Large intestine (tissue), 3 donors: ENCODE measurements at regions not wholly inside any gene's neighbourhood (a gene's known extent, or its start where the extent isn't known, plus 50 kb on each side); places are given as distances from the start of the nearest gene placed in this dataset.
A peak's percentile ranks its signal among the peaks of the same experiment; 100 is the strongest.
"Not testable (repeated sequence)": the region's sequence is repeated elsewhere in the genome, so short reads cannot be mapped to it uniquely, and the experiment has no call there.

ENCODE experiments used
- DNase-seq, 2 donors: peaks; one replicate each; pipeline versions ENCODE4 v3.0.0 to v3.0.0-alpha.2; 2013
- H3K27ac ChIP-seq: one replicate; pipeline ENCODE4 v1.5.1; 2013; ENCODE audit warnings: low read length
- H3K27me3 ChIP-seq: 2 replicates; pipeline ENCODE4 v1.6.1; 2013; ENCODE audit warnings: low read length; ENCODE audit not compliant: control insufficient read depth, insufficient read depth
- H3K36me3 ChIP-seq: 2 replicates; pipeline ENCODE4 v1.6.1; 2013; ENCODE audit warnings: low read length; ENCODE audit not compliant: control insufficient read depth, insufficient read depth
- H3K4me1 ChIP-seq: one replicate; pipeline ENCODE4 v1.6.1; 2013; ENCODE audit warnings: low read length; ENCODE audit not compliant: control insufficient read depth, insufficient read depth
- H3K4me3 ChIP-seq: one replicate; pipeline ENCODE4 v1.5.1; 2013; ENCODE audit warnings: low read length
- H3K9me3 ChIP-seq: one replicate; pipeline ENCODE4 v1.6.1; 2013; ENCODE audit warnings: mild to moderate bottlenecking, low read depth, low read length, moderate library complexity; ENCODE audit not compliant: control insufficient read depth
- WGBS: methylation state at CpG from one replicate; pipeline ENCODE4 v1.1.5; 2013; ENCODE audit warnings: low lambda C conversion rate; ENCODE audit not compliant: insufficient coverage; 5-methylcytosine and 5-hydroxymethylcytosine counted together

- no peak for DNase-seq
- no CpG with 5 or more reads among the region's 2 CpGs for WGBS
- H3K27ac ChIP-seq, result no peak overlapping the region
- no peaks in the 10 kb centered on the region for H3K9me3 ChIP-seq
- peaks cover 2% of the 10 kb centered on the region for H3K27me3 ChIP-seq
- no peak overlapping the region for H3K4me3 ChIP-seq
- no peaks in the 10 kb centered on the region for H3K4me1 ChIP-seq
- no peaks in the 10 kb centered on the region for H3K36me3 ChIP-seq
Observed at GRCh38 chr6:16827627-16828026, 66.4 kb upstream of the ATXN1 start.

- WGBS, result 100% methylated on average over 4 of the region's 6 CpGs
- no peaks in the 10 kb centered on the region for H3K9me3 ChIP-seq
- DNase-seq, result no peak
Observed at GRCh38 chr6:16825784-16826183, 64.5 kb upstream of the ATXN1 start.

GRCh38 chr6:16824845-16825685 lies 63.8 kb upstream of the ATXN1 start:
- 80% methylated on average over 1 of the region's 10 CpGs for WGBS
- H3K27ac ChIP-seq, result no peak overlapping the region
- H3K9me3 ChIP-seq, result no peaks in the 10 kb centered on the region
- no peaks in the 10 kb centered on the region for H3K36me3 ChIP-seq
- H3K27me3 ChIP-seq, result peaks cover 2% of the 10 kb centered on the region
- DNase-seq, result no peak
- H3K4me3 ChIP-seq, result no peak overlapping the region
- no peaks in the 10 kb centered on the region for H3K4me1 ChIP-seq

More at GRCh38 chr6:16825784-16826183, 64.5 kb upstream of the ATXN1 start:
- no peaks in the 10 kb centered on the region for H3K4me1 ChIP-seq
- no peak overlapping the region for H3K4me3 ChIP-seq
- H3K27ac ChIP-seq, result no peak overlapping the region
- peaks cover 2% of the 10 kb centered on the region for H3K27me3 ChIP-seq
- no peaks in the 10 kb centered on the region for H3K36me3 ChIP-seq

GRCh38 chr6:16823718-16824352 lies 62.6 kb upstream of the ATXN1 start:
- WGBS, result 100% methylated on average over 2 of the region's 2 CpGs
- H3K36me3 ChIP-seq, result no peaks in the 10 kb centered on the region

GRCh38 chr6:16822975-16823717 lies 61.9 kb upstream of the ATXN1 start:
- no peaks in the 10 kb centered on the region for H3K4me1 ChIP-seq
- H3K27me3 ChIP-seq, result peaks cover 2% of the 10 kb centered on the region
- no CpG with 5 or more reads among the region's 8 CpGs for WGBS
- H3K27ac ChIP-seq, result no peak overlapping the region
- no peaks in the 10 kb centered on the region for H3K36me3 ChIP-seq
- H3K4me3 ChIP-seq, result no peak overlapping the region
- DNase-seq, result no peak
- no peaks in the 10 kb centered on the region for H3K9me3 ChIP-seq

More at GRCh38 chr6:16823718-16824352, 62.6 kb upstream of the ATXN1 start:
- Histone ChIP-seq H3K27me3 (peaks cover 2% of the 10 kb centered on the region), H3K27ac (no peak overlapping the region), H3K4me1 (no peaks in the 10 kb centered on the region), H3K4me3 (no peak overlapping the region), H3K9me3 (no peaks in the 10 kb centered on the region)
- no peak for DNase-seq

- Histone ChIP-seq H3K27me3 (peaks cover 2% of the 10 kb centered on the region), H3K27ac (no peak overlapping the region), H3K9me3 (no peaks in the 10 kb centered on the region), H3K36me3 (no peaks in the 10 kb centered on the region), H3K4me3 (no peak overlapping the region), H3K4me1 (no peaks in the 10 kb centered on the region)
- WGBS, result no CpG with 5 or more reads among the region's 2 CpGs
- no peak for DNase-seq
Observed at GRCh38 chr6:16822529-16822928, 61.3 kb upstream of the ATXN1 start.

- Histone ChIP-seq H3K27me3 (no peaks in the 10 kb centered on the region), H3K27ac (no peak overlapping the region), H3K36me3 (no peaks in the 10 kb centered on the region), H3K4me3 (no peak overlapping the region), H3K4me1 (no peaks in the 10 kb centered on the region), H3K9me3 (no peaks in the 10 kb centered on the region)
- DNase-seq, result peak; percentile 29 to 47
- WGBS, result 0% methylated on average over 1 of the region's 5 CpGs
Observed at GRCh38 chr6:16821834-16822264, 60.6 kb upstream of the ATXN1 start.

GRCh38 chr6:16820262-16820661 lies 59.0 kb upstream of the ATXN1 start:
- not testable (repeated sequence) for H3K27ac ChIP-seq, DNase-seq, H3K4me3 ChIP-seq, H3K9me3 ChIP-seq, H3K4me1 ChIP-seq, H3K27me3 ChIP-seq, H3K36me3 ChIP-seq
- WGBS, result no CpG with 5 or more reads among the region's 3 CpGs

GRCh38 chr6:16819752-16820151 lies 58.5 kb upstream of the ATXN1 start:
- Histone ChIP-seq H3K36me3 (no peaks in the 10 kb centered on the region), H3K27me3 (no peaks in the 10 kb centered on the region), H3K9me3 (no peaks in the 10 kb centered on the region), H3K4me1 (no peaks in the 10 kb centered on the region), H3K27ac (no peak overlapping the region), H3K4me3 (no peak overlapping the region)
- 100% methylated on average over 2 of the region's 3 CpGs for WGBS
- no peak for DNase-seq

- Histone ChIP-seq H3K27me3 (no peaks in the 10 kb centered on the region), H3K4me1 (no peaks in the 10 kb centered on the region), H3K9me3 (no peaks in the 10 kb centered on the region), H3K27ac (no peak overlapping the region), H3K36me3 (no peaks in the 10 kb centered on the region), H3K4me3 (no peak overlapping the region)
- no peak for DNase-seq
- no CpG with 5 or more reads among the region's 5 CpGs for WGBS
Observed at GRCh38 chr6:16818992-16819626, 57.8 kb upstream of the ATXN1 start.
